ENCODE measurements at regions not wholly inside any gene's neighbourhood (a gene's known extent, or its start where the extent isn't known, plus 50 kb on each side); places are given as distances from the start of the nearest gene placed in this dataset.

- in situ Hi-C loops (cut with HindIII; ENCODE audit: low pct_ligation_motif_present, low pct_unique_long_range_greater_than_20kb, low sequenced_read_pairs) = no loop called here
- DNase-seq = no peak
These were observed 373.0 kb downstream of the ALG10 start for GRCh38 chr12:34395056-34396005.

GRCh38 chr12:34396006-34396860 lies 373.9 kb downstream of the ALG10 start:
- no peak for DNase-seq
- in situ Hi-C loops (cut with HindIII; ENCODE audit: low pct_ligation_motif_present, low pct_unique_long_range_greater_than_20kb, low sequenced_read_pairs) = no loop called here

- in situ Hi-C loops (cut with HindIII; ENCODE audit: low pct_ligation_motif_present, low pct_unique_long_range_greater_than_20kb, low sequenced_read_pairs) = no loop called here
These were observed 374.7 kb downstream of the ALG10 start for GRCh38 chr12:34396861-34397590.

GRCh38 chr12:34397591-34398365 lies 375.5 kb downstream of the ALG10 start:
- DNase-seq = no peak
- in situ Hi-C loops (cut with HindIII; ENCODE audit: low pct_ligation_motif_present, low pct_unique_long_range_greater_than_20kb, low sequenced_read_pairs) = no loop called here

More at GRCh38 chr12:34396861-34397590, 374.7 kb downstream of the ALG10 start:
- DNase-seq = no peak

GRCh38 chr12:34398366-34398705 lies 376.0 kb downstream of the ALG10 start:
- DNase-seq = no peak
- in situ Hi-C loops (cut with HindIII; ENCODE audit: low pct_ligation_motif_present, low pct_unique_long_range_greater_than_20kb, low sequenced_read_pairs) = no loop called here

GRCh38 chr12:34398706-34399630 lies 376.7 kb downstream of the ALG10 start:
- DNase-seq = no peak
- in situ Hi-C loops (cut with HindIII; ENCODE audit: low pct_ligation_motif_present, low pct_unique_long_range_greater_than_20kb, low sequenced_read_pairs) = no loop called here

- in situ Hi-C loops (cut with HindIII; ENCODE audit: low pct_ligation_motif_present, low pct_unique_long_range_greater_than_20kb, low sequenced_read_pairs) = no loop called here
- DNase-seq = no peak
These were observed 377.5 kb downstream of the ALG10 start for GRCh38 chr12:34399631-34400410.

GRCh38 chr12:34400411-34400881 lies 378.1 kb downstream of the ALG10 start:
- in situ Hi-C loops (cut with HindIII; ENCODE audit: low pct_ligation_motif_present, low pct_unique_long_range_greater_than_20kb, low sequenced_read_pairs) = no loop called here
- no peak for DNase-seq

- no peak for DNase-seq
- in situ Hi-C loops (cut with HindIII; ENCODE audit: low pct_ligation_motif_present, low pct_unique_long_range_greater_than_20kb, low sequenced_read_pairs) = no loop called here
These were observed 378.8 kb downstream of the ALG10 start for GRCh38 chr12:34400986-34401658.

GRCh38 chr12:34401659-34402227 lies 379.4 kb downstream of the ALG10 start:
- in situ Hi-C loops (cut with HindIII; ENCODE audit: low pct_ligation_motif_present, low pct_unique_long_range_greater_than_20kb, low sequenced_read_pairs) = no loop called here
- no peak for DNase-seq

- no peak for DNase-seq
- in situ Hi-C loops (cut with HindIII; ENCODE audit: low pct_ligation_motif_present, low pct_unique_long_range_greater_than_20kb, low sequenced_read_pairs) = no loop called here
These were observed 380.1 kb downstream of the ALG10 start for GRCh38 chr12:34402228-34402898.

GRCh38 chr12:34402899-34403705 lies 380.8 kb downstream of the ALG10 start:
- DNase-seq = no peak
- in situ Hi-C loops (cut with HindIII; ENCODE audit: low pct_ligation_motif_present, low pct_unique_long_range_greater_than_20kb, low sequenced_read_pairs) = no loop called here

- in situ Hi-C loops (cut with HindIII; ENCODE audit: low pct_ligation_motif_present, low pct_unique_long_range_greater_than_20kb, low sequenced_read_pairs) = no loop called here
- no peak for DNase-seq
These were observed 381.5 kb downstream of the ALG10 start for GRCh38 chr12:34403706-34404376.
